Fibroblast of pulmonary artery (primary cell): ENCODE measurements at regions not wholly inside any gene's neighbourhood (a gene's known extent, or its start where the extent isn't known, plus 50 kb on each side); places are given as distances from the start of the nearest gene placed in this dataset.

Experiments used
- DNase-seq: peaks from one replicate; pipeline ENCODE4 v3.0.0-alpha.2; 2010; ENCODE audit warnings: low read depth
- H3K4me3 ChIP-seq: replicated peaks from 2 replicates; pipeline ENCODE4 v1.5.1; 2011; ENCODE audit warnings: low read depth, mild to moderate bottlenecking, control low read depth, low read length, moderate library complexity
- TF ChIP-seq, protein P1 (sequence below): IDR thresholded peaks from 2 replicates; pipeline ENCODE4 v1.5.1; 2011; ENCODE audit warnings: mild to moderate bottlenecking, control low read depth, low read length, inconsistent platforms; ENCODE audit errors: missing control alignments

DNA sequence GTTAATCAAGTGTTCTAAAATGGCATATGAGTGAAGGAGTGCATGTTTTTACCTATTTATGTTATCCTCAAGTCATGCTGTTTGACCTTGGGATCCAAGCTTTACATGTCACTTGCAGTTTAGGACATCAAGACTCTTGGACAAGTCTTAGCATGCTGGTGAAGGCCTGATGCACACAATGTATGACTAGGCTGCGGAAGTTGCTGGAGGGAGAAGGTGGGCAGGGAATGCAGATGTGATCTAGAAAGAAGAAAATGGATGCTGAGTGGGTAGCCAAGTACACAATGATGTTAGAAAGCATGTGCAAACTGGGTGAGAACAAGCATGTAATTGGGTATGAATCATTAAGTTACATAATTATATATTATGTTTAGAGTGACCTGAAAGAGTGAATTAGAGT is 301.8 kb downstream of the BRINP2 start:
- TF ChIP-seq, protein P1, sequence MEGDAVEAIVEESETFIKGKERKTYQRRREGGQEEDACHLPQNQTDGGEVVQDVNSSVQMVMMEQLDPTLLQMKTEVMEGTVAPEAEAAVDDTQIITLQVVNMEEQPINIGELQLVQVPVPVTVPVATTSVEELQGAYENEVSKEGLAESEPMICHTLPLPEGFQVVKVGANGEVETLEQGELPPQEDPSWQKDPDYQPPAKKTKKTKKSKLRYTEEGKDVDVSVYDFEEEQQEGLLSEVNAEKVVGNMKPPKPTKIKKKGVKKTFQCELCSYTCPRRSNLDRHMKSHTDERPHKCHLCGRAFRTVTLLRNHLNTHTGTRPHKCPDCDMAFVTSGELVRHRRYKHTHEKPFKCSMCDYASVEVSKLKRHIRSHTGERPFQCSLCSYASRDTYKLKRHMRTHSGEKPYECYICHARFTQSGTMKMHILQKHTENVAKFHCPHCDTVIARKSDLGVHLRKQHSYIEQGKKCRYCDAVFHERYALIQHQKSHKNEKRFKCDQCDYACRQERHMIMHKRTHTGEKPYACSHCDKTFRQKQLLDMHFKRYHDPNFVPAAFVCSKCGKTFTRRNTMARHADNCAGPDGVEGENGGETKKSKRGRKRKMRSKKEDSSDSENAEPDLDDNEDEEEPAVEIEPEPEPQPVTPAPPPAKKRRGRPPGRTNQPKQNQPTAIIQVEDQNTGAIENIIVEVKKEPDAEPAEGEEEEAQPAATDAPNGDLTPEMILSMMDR = no peak
- H3K4me3 ChIP-seq = no peak overlapping the region
- DNase-seq = no peak

DNA sequence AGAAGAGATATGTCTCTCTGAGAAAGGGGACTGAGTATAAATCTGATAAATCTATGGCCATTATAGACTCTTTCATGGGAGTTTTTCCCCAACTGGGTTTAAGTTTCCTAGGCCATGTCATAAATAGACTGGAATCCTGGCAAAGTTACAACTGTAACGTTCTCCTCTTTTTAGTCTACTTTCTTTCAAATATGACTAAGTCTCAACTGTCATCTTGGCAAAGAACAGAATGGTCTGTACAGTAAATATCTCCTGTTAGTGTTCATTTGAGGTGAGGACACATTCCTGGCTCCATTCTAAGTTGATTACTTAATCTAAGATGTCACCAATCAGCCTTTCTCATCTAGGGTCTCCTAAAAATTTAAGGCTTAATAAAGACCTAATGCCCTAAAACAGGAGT is 300.5 kb downstream of the BRINP2 start:
- TF ChIP-seq, protein P1 = no peak
- H3K4me3 ChIP-seq = no peak overlapping the region
- peak; percentile 21 for DNase-seq

DNA sequence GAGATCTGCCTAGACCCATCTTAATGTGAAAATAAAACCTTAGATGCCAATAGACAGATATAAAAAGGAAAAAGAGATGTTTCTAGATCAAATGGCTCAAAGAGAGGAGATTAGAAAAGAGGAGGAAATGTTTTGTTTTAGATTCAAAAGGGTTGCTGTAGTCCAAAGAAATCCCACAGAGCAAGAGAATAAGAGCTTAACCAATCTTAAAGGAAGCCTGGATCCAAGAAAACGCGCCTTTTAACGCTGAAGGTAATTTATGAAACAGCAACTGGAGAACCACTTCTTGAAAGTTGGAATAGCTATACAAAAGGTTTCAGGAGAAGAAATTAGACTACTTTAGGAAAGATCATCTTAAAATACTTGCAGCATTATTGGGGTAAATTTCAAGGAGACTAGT is 298.8 kb downstream of the BRINP2 start:
- no peak overlapping the region for H3K4me3 ChIP-seq
- TF ChIP-seq, protein P1 = no peak
- DNase-seq = no peak

DNA sequence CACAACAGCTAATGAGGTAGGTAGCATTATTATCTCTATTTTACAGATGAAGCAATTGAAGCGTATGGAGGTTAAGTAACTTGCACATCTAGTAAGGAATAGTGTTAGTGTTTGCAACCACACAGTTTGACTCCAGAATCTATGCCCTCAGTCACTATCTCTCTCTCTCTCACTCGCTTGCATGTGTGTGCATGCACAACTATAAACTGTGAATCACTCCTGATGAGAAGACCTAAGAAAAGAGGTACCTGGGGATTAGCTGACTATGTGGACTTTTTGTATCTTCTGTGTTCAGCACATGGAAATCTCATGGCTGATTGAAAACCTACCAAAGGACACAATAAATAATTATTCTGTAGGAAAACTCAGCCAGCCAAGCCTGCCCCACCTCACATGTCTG is 295.5 kb downstream of the BRINP2 start:
- TF ChIP-seq, protein P1 = no peak
- no peak for DNase-seq
- H3K4me3 ChIP-seq = no peak overlapping the region

GRCh38 chr1:177464686-177465085 is 293.9 kb downstream of the BRINP2 start:
- no peak for DNase-seq
- H3K4me3 ChIP-seq = no peak overlapping the region
- TF ChIP-seq, protein P1 = no peak

- no peak for DNase-seq
- H3K4me3 ChIP-seq = no peak overlapping the region
- TF ChIP-seq, protein P1 = no peak
Observed at GRCh38 chr1:177451191-177451590, 280.4 kb downstream of the BRINP2 start.

DNA sequence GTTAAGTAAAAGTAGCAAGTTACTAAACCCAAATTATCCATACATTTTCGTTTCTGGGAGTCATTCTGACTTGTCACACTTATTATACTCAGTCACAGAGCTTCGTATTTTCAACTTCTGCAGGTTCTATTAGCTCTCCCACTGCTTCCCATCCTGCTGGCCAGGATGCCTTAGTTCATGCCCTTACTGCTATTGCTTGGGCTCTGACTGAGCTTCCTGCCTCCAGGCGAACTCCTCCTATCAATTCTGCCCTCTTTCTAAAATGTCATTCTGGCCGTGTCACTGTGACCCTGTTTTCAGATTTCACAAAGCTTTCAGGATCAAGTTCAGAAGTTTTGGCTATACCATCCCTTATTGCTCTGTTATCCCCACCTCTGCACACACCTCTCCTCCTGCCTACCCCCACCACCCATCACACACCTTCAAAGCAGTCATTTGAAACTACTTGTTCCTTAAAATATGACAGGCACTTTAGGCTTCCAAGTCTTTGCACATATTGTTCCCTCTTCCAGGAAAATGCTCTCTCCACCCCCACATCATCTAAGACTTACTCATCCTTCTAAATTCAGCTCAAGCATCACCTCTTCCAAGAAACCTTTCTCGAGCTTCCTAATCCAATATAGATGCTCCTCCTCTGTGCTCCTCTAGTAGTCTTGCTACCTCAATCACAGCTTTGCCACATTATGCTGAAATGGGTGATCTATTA is 278.0 kb downstream of the BRINP2 start:
- H3K4me3 ChIP-seq = no peak overlapping the region
- TF ChIP-seq, protein P1 = no peak
- peak; percentile 6 for DNase-seq
